Fibroblast of the aortic adventitia (primary cell): ENCODE measurements at regions not wholly inside any gene's neighbourhood (a gene's known extent, or its start where the extent isn't known, plus 50 kb on each side); places are given as distances from the start of the nearest gene placed in this dataset.

Experiments used
- DNase-seq: peaks from one replicate; pipeline ENCODE4 v3.0.0-alpha.2; 2010; ENCODE audit warnings: low read depth
- H3K4me3 ChIP-seq: 2 replicates; pipeline ENCODE4 v1.5.1; 2011; ENCODE audit warnings: low read depth, mild to moderate bottlenecking, control low read depth, low read length, moderate library complexity
- TF ChIP-seq, protein P1 (sequence below): IDR thresholded peaks from 2 replicates; pipeline ENCODE4 v1.5.1; 2011; ENCODE audit warnings: mild to moderate bottlenecking, low read length, control low read depth, inconsistent platforms; ENCODE audit not compliant: insufficient read depth

DNA sequence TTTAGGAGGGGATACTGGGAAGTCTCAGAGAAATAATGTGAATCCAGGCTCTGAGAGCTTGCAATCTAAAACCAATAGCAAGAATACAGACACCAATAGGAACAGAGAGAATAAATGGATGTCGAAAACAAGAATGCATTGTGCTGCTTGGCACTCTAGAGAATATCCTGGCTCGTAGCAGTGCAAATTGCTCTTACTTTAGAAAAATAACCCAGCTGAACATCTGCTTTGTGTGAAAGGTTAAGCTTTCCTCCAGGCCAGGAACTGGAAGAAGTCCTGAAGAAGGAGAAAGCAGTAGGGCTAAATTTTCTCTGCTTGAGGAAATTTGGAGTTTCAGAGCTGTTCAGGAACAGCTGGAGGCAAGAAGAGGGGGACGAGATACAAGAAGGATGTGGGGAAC, 382.3 kb downstream of the HHIPL2 start:
- TF ChIP-seq, protein P1, sequence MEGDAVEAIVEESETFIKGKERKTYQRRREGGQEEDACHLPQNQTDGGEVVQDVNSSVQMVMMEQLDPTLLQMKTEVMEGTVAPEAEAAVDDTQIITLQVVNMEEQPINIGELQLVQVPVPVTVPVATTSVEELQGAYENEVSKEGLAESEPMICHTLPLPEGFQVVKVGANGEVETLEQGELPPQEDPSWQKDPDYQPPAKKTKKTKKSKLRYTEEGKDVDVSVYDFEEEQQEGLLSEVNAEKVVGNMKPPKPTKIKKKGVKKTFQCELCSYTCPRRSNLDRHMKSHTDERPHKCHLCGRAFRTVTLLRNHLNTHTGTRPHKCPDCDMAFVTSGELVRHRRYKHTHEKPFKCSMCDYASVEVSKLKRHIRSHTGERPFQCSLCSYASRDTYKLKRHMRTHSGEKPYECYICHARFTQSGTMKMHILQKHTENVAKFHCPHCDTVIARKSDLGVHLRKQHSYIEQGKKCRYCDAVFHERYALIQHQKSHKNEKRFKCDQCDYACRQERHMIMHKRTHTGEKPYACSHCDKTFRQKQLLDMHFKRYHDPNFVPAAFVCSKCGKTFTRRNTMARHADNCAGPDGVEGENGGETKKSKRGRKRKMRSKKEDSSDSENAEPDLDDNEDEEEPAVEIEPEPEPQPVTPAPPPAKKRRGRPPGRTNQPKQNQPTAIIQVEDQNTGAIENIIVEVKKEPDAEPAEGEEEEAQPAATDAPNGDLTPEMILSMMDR, result no peak
- peak; percentile 49 for DNase-seq

DNA sequence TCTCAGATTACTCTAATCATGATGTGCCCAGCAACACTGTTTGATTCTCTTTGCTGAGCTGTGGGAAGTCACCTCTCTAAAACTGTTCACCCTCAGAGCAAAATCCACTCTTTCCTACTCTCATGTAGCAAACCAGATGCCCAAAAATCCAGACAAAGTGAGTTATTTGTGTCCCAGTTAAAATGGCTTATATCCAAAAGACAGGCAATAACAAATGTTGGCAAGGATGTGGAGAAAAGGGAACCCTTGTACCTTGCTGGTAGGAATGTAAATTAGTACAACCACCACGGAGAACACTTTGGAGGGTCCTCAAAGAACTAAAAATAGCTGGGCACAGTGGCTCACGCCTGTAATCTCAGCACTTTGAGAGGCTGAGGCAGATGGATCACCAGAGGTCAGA, 384.0 kb downstream of the HHIPL2 start:
- TF ChIP-seq, protein P1, result no peak
- no peak overlapping the region for H3K4me3 ChIP-seq
- no peak for DNase-seq

More for the DNA sequence above, 382.3 kb downstream of the HHIPL2 start:
- no peak overlapping the region for H3K4me3 ChIP-seq

DNA sequence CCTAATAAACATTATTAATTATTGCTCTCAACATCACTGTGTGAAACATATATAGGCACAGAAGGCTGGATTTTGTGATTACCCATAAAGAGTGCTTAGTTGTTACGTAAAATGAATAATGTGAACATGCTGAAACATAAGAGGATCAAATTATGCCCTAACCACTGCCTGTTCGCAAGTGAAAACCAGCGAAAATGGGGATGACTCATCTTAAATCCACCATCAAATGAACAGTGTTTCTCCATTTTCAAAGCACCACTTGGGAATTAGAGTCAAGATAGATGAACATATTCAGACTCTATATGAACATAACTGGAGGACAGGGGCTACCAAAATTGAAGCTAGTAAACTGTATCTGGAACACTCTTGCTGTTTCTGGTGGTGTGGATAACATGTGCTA, 386.2 kb downstream of the HHIPL2 start:
- DNase-seq, result no peak
- H3K4me3 ChIP-seq, result no peak overlapping the region
- TF ChIP-seq, protein P1, result no peak

DNA sequence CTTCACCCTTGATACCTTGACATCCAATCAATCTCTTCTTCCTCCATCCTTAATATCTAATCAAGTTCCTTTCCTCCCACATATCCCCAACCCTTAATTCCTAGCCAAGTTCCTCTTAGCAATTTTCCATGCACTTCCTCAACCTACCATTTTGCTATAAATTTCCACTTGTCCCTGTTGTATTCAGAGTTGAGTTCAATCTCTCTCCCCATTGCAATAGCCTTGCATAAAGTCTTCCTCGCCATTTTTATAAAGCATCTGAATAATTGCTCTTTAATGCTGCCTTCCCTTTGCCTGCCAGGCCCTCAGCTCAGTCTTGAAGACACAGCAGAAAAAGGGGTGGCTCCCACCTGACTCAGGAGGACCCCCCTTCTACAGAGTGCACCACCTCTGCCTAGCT, 390.3 kb downstream of the HHIPL2 start:
- DNase-seq, result no peak
- TF ChIP-seq, protein P1, result no peak
- no peak overlapping the region for H3K4me3 ChIP-seq

DNA sequence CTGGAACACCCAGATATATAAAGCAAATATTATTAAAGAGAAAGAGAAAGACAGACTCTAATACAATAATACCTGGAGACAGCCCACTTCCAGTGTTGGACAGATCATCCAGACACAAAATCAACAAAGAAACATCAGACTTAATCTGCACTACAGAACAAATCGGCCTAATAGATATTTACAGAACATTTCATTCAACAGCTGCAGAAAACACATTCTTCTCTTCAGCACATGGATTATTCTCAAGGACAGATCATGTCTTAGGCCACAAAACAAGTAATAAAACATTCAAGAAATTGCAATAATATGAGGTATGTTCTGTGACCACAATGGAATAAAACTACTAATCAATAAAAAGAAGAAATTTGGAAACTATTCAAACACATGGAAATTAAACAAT, 398.3 kb upstream of the DUSP10 start:
- TF ChIP-seq, protein P1, result no peak
- H3K4me3 ChIP-seq, result no peak overlapping the region
- no peak for DNase-seq

DNA sequence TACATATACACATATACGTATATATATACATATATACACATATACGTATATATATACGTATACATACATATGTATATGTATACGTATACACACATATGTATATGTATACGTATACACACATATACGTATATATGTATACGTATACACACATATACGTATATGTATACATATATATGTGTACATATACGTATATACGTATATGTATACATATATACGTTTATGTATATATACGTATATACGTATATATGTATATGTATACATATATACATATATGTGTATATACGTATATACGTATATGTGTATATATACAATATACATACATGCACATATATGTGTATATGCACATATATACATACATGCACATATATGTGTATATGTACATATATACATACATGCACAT, 396.2 kb upstream of the DUSP10 start:
- no peak overlapping the region for H3K4me3 ChIP-seq
- TF ChIP-seq, protein P1, result no peak
- no peak for DNase-seq

DNA sequence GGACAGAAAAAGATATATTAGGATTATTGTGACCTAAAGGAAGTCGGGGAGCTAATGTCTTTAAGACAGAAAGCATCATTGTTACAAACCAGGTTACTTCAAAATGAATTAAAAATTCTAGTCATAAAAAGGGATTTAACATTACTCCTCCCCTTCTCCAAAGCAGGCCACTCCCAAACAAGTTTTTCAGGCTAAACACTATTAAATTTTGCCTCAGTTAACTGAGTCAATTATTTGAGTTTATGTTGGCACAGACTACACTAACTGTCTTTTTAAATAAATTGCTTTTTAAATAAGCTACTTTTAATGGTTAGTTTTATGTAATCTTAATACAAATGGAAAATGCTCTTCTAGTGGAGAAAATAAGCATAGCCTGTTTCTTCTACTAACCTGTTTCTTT, 395.0 kb upstream of the DUSP10 start:
- no peak for DNase-seq
- TF ChIP-seq, protein P1, result no peak
- H3K4me3 ChIP-seq, result no peak overlapping the region
